GM19372 (cell line): ENCODE measurements at regions not wholly inside any gene's neighbourhood (a gene's known extent, or its start where the extent isn't known, plus 50 kb on each side); places are given as distances from the start of the nearest gene placed in this dataset.

Source experiments
- ATAC-seq: cut with Tn5 transposase; IDR thresholded peaks from one replicate; pipeline ENCODE4 v1.9.1; 2021; ENCODE audit warnings: mild to moderate bottlenecking, low read depth, moderate library complexity; ENCODE audit not compliant: unreplicated experiment

DNA sequence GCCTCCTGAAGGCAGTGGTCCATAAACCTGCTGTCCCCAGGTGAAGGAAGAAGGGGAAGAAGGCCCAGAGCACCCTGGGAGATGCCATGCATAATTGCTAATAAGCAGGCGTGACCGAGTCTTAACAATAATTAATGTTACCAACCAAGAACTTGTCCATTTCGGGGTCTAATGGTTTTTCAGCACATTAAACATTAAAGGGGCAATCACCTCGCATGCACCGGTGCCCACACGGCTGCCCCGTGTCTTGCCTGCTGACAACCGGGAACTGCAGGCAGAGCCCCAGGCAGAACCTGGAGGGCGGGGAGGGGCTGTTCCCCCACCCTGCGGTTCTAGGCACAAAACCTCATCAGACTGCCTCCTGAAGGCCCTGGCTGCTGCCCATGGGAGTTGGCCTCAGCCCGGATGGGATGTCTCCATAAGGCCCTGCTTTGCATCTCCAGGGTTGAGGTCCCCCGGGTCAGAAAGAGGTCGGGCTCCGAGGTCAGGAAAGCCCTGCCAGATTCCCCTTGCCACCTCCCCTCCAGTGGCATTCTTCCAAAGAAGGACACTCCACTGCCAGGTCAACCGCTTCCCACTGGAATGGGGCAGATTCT is 169.0 kb downstream of the BUD13 start:
- no peak for ATAC-seq

DNA sequence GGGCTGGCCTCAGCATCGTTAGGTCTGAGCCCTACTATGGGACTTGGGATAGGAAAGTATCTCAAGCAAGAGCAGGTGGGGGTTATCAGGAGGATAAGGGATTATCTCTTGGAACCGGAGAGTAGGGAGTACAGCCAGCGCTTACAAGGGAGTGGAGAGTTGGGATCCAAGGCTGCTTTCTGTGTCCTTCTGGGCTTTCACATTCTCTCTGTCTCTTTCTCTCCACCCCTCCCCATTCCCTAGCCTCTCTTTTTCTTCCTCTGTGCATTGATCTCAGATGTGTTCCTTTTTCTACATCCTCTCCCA is 170.2 kb downstream of the BUD13 start:
- ATAC-seq: no peak

DNA sequence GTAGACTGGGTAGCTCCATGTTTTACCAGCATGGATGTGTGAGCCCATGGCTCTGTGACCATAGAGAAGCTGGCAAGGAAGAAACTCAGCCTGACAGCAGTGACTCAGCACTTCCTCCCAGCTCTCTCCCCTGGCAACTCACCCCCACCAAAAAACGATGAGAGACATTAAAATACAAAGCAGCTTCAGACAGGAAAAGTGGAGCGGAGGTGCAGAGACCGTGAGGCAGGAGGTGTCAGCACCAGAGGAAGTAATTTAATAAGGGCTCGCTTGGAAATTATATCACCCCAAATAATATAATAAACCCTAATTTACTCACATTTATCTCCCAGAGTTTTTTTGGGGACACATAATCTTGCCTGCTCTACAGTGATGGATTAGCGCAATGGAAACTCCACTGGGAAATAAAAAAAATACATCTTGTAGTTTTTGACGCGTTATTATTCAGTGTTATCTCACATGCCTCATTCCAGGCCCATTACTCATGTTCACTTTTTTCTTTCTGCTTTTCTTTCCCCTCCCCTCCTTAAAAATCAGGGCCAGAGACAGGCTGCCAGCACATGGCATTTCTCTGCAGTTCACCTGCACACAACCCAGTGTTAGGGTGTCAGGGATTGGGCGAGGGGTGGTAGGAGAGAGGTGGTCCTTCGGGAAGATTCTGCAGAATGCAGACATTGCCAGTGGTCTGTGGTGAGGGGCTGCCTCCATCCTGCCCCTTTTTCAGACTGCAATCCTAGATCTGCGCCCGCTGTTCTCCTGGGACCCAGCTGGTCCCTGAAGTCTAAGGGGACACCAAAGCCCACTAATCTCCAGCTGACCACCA is 170.8 kb downstream of the BUD13 start:
- ATAC-seq: no peak

DNA sequence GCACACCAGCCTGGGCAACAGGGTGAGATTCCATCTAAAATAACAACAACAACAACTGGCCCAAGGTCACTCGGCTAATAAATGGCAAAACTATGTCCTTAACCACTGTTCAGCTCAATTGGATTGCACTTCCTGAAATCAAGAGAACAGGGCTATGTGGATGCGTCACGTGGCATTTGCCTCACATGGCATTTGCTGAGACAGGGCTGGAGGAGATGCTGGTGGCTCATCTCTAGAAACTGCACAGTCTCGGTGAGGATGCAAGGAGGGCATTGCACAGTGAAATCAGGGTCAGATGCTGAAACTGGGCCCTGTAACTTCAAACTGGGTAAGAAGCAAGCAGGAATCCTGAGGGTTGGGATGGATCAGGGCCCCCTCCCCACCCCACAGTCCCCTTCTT is 171.9 kb downstream of the BUD13 start:
- no peak for ATAC-seq

DNA sequence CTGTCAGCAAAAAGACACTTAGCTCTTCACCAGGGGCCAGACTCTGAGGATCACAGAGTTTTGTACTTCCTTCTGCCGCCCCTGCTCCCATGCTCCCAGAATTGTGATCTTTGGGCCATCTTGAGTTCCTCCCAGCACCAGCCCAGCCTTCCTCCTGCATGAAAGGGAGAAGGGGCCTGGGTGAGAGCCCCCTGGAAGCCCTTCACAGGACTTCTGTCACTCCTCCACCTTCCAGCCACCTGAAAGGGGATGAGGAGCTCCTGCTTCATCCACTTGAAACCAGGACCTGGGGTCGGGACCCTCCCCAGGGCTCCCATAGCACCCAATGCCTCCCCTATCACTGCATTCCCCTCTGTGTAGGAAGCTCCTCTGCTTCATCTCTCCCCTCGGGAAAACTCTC is 174.2 kb downstream of the BUD13 start:
- ATAC-seq: no peak

GRCh38 chr11:116598036-116598435 is 174.8 kb downstream of the BUD13 start:
- no peak for ATAC-seq

GRCh38 chr11:116596346-116597260 is 176.2 kb downstream of the BUD13 start:
- ATAC-seq: no peak

GRCh38 chr11:116595305-116595880 is 177.4 kb downstream of the BUD13 start:
- no peak for ATAC-seq

DNA sequence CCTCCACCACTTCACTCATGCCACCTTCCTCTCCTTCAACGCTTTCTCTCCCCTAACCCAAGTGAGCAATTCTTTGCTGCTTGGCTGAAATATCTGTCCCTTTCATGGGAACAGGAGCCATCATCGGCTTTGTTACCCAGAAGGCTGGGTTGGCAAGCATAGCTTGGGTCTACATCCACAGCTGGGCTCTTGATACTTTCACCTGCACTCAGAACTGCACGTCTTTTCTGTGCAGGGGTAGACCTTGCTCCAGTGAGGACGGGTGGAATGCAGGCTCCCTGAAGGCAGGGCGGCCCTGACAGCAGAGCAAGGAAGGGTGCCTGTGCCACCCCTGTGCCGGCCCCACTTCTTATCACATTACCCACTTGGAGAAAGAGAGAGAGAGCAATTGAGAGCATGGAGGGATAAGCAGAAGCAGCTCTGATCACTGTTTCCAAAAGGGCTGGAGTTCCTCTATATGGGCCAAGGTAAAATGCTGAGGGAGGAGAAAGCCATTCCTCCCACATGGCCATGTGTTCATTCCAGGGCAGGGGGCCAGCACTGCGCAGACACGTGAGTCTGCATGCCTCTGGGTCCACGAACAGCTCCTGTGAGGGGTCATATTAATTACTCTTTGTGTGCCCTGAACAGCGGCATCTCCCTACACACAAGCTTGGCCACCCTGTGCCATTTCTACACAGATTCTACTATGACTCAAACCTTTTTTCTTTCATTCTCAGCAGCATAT is 181.8 kb downstream of the BUD13 start:
- no peak for ATAC-seq

DNA sequence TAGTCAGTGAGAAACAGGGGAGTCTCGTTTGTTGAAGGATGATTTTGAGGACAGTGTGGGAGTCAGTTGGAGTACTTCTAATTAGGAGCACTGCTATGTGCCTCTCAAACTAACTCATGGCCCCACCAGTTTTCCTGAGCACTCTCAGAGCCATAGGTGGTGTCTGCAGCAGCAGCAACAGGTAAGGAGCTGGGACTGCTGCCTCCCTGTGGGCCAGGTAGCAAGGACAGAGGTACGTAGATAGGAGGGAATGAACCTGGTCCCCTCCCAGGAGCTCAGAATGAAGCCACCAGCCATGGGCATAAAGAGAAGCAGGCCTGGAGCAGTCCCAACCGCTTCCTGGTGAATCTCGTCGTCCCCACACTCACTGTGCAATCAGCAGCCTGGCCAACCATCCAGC is 183.4 kb downstream of the BUD13 start:
- no peak for ATAC-seq

DNA sequence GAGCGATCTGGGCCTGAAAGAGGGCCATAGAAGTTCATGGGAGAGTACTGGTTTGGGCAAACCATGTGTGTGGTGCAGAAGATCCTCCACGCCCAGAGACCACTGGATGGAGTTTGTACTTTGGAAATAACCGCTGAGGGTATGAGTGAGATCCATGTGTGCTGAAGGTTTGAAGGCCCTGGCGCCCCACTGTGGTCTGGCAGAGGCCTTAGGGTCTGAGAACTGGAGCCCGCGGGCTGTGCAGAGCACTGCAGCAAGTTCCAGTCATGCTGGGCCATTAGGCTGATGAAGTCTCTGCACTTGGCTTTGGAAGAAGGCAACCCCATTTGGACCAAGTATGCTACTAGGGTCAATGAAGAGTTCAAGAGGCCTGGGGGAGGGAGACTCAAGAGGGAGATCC is 186.4 kb downstream of the BUD13 start:
- ATAC-seq: no peak

DNA sequence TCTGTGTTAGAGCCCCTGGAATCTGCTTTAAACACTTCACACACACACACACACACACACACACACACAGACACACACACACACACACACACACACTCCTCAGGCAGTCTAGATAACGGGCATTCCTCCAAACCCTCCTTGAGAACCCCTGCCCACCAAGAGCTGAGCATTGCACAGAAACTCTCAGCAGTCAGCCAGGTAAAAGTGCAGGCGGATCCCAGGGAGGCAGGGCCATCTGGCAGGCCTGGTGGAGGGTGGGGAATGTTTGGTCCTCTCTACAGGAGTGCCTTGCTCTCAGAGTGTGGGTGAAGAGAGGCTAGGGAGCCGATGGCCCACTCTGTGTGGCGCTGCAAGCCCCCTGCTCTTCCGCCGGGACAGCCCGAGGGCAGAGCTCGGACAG is 190.2 kb downstream of the BUD13 start:
- ATAC-seq: no peak

- no peak for ATAC-seq
These were observed 191.4 kb downstream of the BUD13 start for GRCh38 chr11:116581349-116581748.

DNA sequence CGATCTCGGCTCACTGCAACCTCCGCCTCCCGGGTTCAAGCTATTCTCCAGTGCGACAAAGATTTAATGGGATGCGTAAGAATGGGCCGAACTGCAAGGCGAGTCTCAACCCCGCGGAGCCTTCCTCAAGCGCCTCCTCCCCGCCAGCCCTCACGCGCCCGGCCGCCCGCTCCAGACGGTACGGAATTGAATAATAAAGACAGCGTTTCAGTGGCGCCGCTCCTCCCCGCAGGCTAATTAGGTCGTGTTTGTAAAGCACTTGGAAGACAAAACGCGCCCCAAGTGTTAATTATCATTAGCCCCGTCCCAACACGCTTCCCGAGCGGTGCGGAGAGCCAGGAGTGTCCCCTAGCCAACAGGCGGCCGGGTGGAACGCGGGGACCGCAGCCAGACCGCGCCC is 192.0 kb downstream of the BUD13 start:
- no peak for ATAC-seq

GRCh38 chr11:116579857-116580727 is 192.7 kb downstream of the BUD13 start:
- ATAC-seq: no peak

GRCh38 chr11:116579031-116579653 is 193.6 kb downstream of the BUD13 start:
- no peak for ATAC-seq

- no peak for ATAC-seq
These were observed 194.8 kb downstream of the BUD13 start for GRCh38 chr11:116577956-116578355.

- ATAC-seq: no peak
These were observed 195.5 kb downstream of the BUD13 start for GRCh38 chr11:116577273-116577672.

DNA sequence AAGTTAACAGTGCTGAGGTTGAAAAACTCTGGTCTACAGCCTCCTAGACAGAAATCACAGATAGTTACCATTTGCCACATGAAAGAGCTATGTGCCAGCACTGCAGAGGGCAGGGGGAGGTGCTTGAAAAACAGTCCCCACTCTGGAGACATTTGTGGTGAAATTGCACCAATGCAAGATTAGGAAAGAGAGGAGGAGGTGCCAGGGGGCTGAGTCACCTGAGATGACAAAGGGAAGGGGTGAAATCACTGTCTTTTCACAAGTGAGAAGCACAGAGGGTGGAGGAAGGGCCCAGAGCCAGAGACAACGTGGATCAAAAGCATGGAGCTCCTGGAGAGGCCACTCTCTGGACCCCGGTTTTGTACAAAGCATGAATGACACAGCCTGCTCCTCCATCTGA is 196.3 kb downstream of the BUD13 start:
- no peak for ATAC-seq
